ENCODE measurements at regions not wholly inside any gene's neighbourhood (a gene's known extent, or its start where the extent isn't known, plus 50 kb on each side); places are given as distances from the start of the nearest gene placed in this dataset.

GRCh38 chr5:123790226-123790625, 278.2 kb downstream of the CSNK1G3 start:
- CTCF ChIA-PET (ENCODE audit: partially characterized antibody): no interaction called here
- no peak overlapping the region for H3K27ac ChIP-seq (ENCODE audit: low read depth, low read length)
- no peak overlapping the region for H4K8ac ChIP-seq (ENCODE audit: extremely low read depth, insufficient read depth, low read length)
- 98% methylated on average over 2 of the region's 2 CpGs; no CpG with 5 or more reads in 1 of the 2 experiments for WGBS, 2 experiments (ENCODE audit: extremely low coverage in 1 of 2, insufficient coverage in 1 of 2, insufficient read length in 1 of 2, insufficient replicate concordance in 2 of 2, low coverage in 1 of 2, low lambda C conversion rate in 2 of 2, missing lambda C conversion rate in 1 of 2)
- no peak overlapping the region for H2AK5ac ChIP-seq (ENCODE audit: low read depth, low read length)
- no peak overlapping the region for H3K4ac ChIP-seq (replicated peaks; ENCODE audit: insufficient read length, low read depth, low read length)
- POLR2A ChIA-PET (ENCODE audit: partially characterized antibody): no interaction called here
- no peaks in the 10 kb centered on the region for H3K79me1 ChIP-seq (ENCODE audit: low read depth, low read length)
- H2BK120ac ChIP-seq (replicated peaks; ENCODE audit: low read depth, low read length): no peak overlapping the region
- H3K4me3 ChIP-seq (ENCODE audit: extremely low read depth in 1 of 4, insufficient read depth in 2 of 4, low read depth in 3 of 4, low read length in 4 of 4): no peak overlapping the region
- H4K20me1 ChIP-seq (replicated peaks in 1 of 2; ENCODE audit: control insufficient read depth in 1 of 2, insufficient read depth in 2 of 2, low read length in 2 of 2): no peaks in the 10 kb centered on the region
- H3K14ac ChIP-seq (ENCODE audit: insufficient read length): no peak overlapping the region
- no peak overlapping the region for H2BK5ac ChIP-seq (ENCODE audit: low read depth, low read length)
- no peak overlapping the region for H3K56ac ChIP-seq (replicated peaks; ENCODE audit: insufficient read length, low read depth, low read length)
- no peaks in the 10 kb centered on the region for H3K79me2 ChIP-seq (ENCODE audit: control insufficient read depth in 1 of 2, insufficient read depth in 2 of 2, low read length in 2 of 2)
- no peak overlapping the region for H4K91ac ChIP-seq (replicated peaks; ENCODE audit: insufficient read length, low read length)
- no peak overlapping the region for H3K23ac ChIP-seq (ENCODE audit: insufficient read length)
- no peak overlapping the region for H2BK20ac ChIP-seq (ENCODE audit: low read length)
- no peak overlapping the region for H3K9ac ChIP-seq (replicated peaks in 1 of 4; ENCODE audit: extremely low read depth in 1 of 4, low read depth in 3 of 4, low read length in 3 of 4)
- FAIRE-seq (no peak), DNase-seq (ENCODE audit: low read depth in 1 of 2, low spot score in 2 of 2) (no peak)
- H3K4me1 ChIP-seq (replicated peaks in 1 of 4; ENCODE audit: control insufficient read depth in 3 of 4, insufficient read depth in 4 of 4, low read length in 3 of 4): peaks cover 0 to 2% (median 0%) of the 10 kb centered on the region in 4 experiments; a peak in 1 of 7 replicates
- no peak overlapping the region for H2BK12ac ChIP-seq (ENCODE audit: low read depth, low read length)
- no peaks in the 10 kb centered on the region for H3K27me3 ChIP-seq (replicated peaks in 1 of 4; ENCODE audit: control insufficient read depth in 3 of 4, extremely low read depth in 1 of 4, insufficient read depth in 3 of 4, low read length in 3 of 4)
- H4K5ac ChIP-seq (ENCODE audit: insufficient read length, low read depth, low read length): no peak overlapping the region
- H3K9me3 ChIP-seq (ENCODE audit: insufficient read depth in 2 of 2, low read depth in 1 of 2, low read length in 1 of 2): peaks cover 0 to 9% of the 10 kb centered on the region in 2 experiments; a peak in 2 of 4 replicates
- no peak overlapping the region for H2AFZ ChIP-seq (ENCODE audit: low read length)
- H2BK15ac ChIP-seq (ENCODE audit: low read length): no peak overlapping the region
- H3K23me2 ChIP-seq (ENCODE audit: low read depth, low read length): no peaks in the 10 kb centered on the region
- no peak overlapping the region for H3K4me2 ChIP-seq (ENCODE audit: insufficient read depth in 1 of 2, low read depth in 2 of 2, low read length in 2 of 2)
- no peak overlapping the region for H3K18ac ChIP-seq (ENCODE audit: extremely low read depth, low read length)
- no peaks in the 10 kb centered on the region for H3K36me3 ChIP-seq (ENCODE audit: control insufficient read depth in 2 of 4, insufficient read depth in 4 of 4, low read length in 3 of 4)
- TF ChIP-seq CREB1 (IDR thresholded peaks at IDR 0.05): no peak
- no peak for TF ChIP-seq USF2 (IDR thresholded peaks at IDR 0.05; ENCODE audit: low read length)
- no peak for TF ChIP-seq SP1 (IDR thresholded peaks at IDR 0.05; ENCODE audit: low read depth, low read length)
- TF ChIP-seq RXRA (IDR thresholded peaks at IDR 0.05; ENCODE audit: insufficient read depth, low read depth, low read length): no peak
- no peak for TF ChIP-seq TBP (IDR thresholded peaks at IDR 0.05; ENCODE audit: low read depth, low read length)
- no peak for TF ChIP-seq CBX8 (IDR thresholded peaks at IDR 0.05; ENCODE audit: borderline replicate concordance, low read depth, low read length)
- TF ChIP-seq EZH2 (IDR thresholded peaks at IDR 0.05; ENCODE audit: low read depth, low read length, severe bottlenecking): no peak
- TF ChIP-seq RNF2 (IDR thresholded peaks at IDR 0.05; ENCODE audit: borderline replicate concordance, low read depth, low read length, missing control alignments, poor library complexity, severe bottlenecking): no peak
- TF ChIP-seq GABPA (IDR thresholded peaks at IDR 0.05; ENCODE audit: borderline replicate concordance, insufficient read depth, low read length): no peak
- no peak for TF ChIP-seq CTCF (IDR thresholded peaks at IDR 0.05; ENCODE audit: control extremely low read depth in 1 of 3, insufficient read depth in 1 of 3, low read depth in 1 of 3, low read length in 3 of 3)
- TF ChIP-seq YY1 (IDR thresholded peaks at IDR 0.05; ENCODE audit: low read depth, low read length): no peak

Data from H1 (cell line).